AG09309 (cell line): ENCODE measurements at regions not wholly inside any gene's neighbourhood (a gene's known extent, or its start where the extent isn't known, plus 50 kb on each side); places are given as distances from the start of the nearest gene placed in this dataset.

Experiments used
- DNase-seq: peaks from one replicate; pipeline ENCODE4 v3.0.0-alpha.2; 2010; ENCODE audit warnings: low read depth
- H3K4me3 ChIP-seq: 2 replicates; pipeline ENCODE4 v1.5.1; 2011; ENCODE audit warnings: mild to moderate bottlenecking, low read depth, low read length, moderate library complexity; ENCODE audit not compliant: control insufficient read depth
- CTCF ChIP-seq: IDR thresholded peaks from 2 replicates; pipeline ENCODE4 v1.5.1; 2011; ENCODE audit warnings: mild to moderate bottlenecking, low read depth, low read length, inconsistent platforms; ENCODE audit not compliant: insufficient read depth, control insufficient read depth; ENCODE audit errors: missing control alignments

- H3K4me3 ChIP-seq, result no peak overlapping the region
- DNase-seq, result no peak
- no peak for TF ChIP-seq CTCF
Observed at GRCh38 chr12:88960213-88960878, 380.1 kb upstream of the KITLG start.

- TF ChIP-seq CTCF, result no peak
- DNase-seq, result no peak
- no peak overlapping the region for H3K4me3 ChIP-seq
Observed at GRCh38 chr12:88958946-88959345, 378.7 kb upstream of the KITLG start.

- no peak overlapping the region for H3K4me3 ChIP-seq
- no peak for TF ChIP-seq CTCF
- DNase-seq, result no peak
Observed at GRCh38 chr12:88958153-88958552, 377.9 kb upstream of the KITLG start.

GRCh38 chr12:88957358-88957757 lies 377.1 kb upstream of the KITLG start:
- no peak for DNase-seq
- no peak overlapping the region for H3K4me3 ChIP-seq
- no peak for TF ChIP-seq CTCF

GRCh38 chr12:88955531-88955930 lies 375.3 kb upstream of the KITLG start:
- no peak overlapping the region for H3K4me3 ChIP-seq
- no peak for DNase-seq
- TF ChIP-seq CTCF, result no peak

- TF ChIP-seq CTCF, result no peak
- no peak overlapping the region for H3K4me3 ChIP-seq
- DNase-seq, result no peak
Observed at GRCh38 chr12:88953029-88953586, 372.8 kb upstream of the KITLG start.
